Gastroesophageal sphincter (tissue), 4 donors: ENCODE measurements at regions not wholly inside any gene's neighbourhood (a gene's known extent, or its start where the extent isn't known, plus 50 kb on each side); places are given as distances from the start of the nearest gene placed in this dataset.

Experiments used
- ATAC-seq: fragments of 150-250 bp; one replicate; pipeline ENCODE4 v1.9.1; 2016; ENCODE audit warnings: mild to moderate bottlenecking, moderate library complexity
- H3K27ac ChIP-seq, 4 donors: fragments of 200-600 bp; sonication (generic) in 3 of 4; 1 replicate in 3 of 4; 2 replicates in 1 of 4; pipeline ENCODE4 v1.5.1; 2016 to 2019
- H3K27me3 ChIP-seq: fragments of 200-600 bp; sonication (generic); one replicate; pipeline ENCODE4 v1.5.1; 2019
- H3K36me3 ChIP-seq, 2 donors: fragments of 200-600 bp; sonication (generic); one replicate each; pipeline ENCODE4 v1.5.1; 2019; ENCODE audit warnings: control low read depth in 1 of 2
- H3K4me1 ChIP-seq, 3 donors: fragments of 200-600 bp; sonication (generic); 1 replicate in 2 of 3; 2 replicates in 1 of 3; pipeline ENCODE4 v1.5.1; 2016 to 2019; ENCODE audit warnings: control low read depth in 2 of 3
- H3K4me3 ChIP-seq, 2 donors: fragments of 200-600 bp; sonication (generic); one replicate each; pipeline ENCODE4 v1.5.1; 2019; ENCODE audit warnings: mild to moderate bottlenecking in 1 of 2, moderate library complexity in 1 of 2
- H3K9me3 ChIP-seq, 3 donors: fragments of 200-600 bp; sonication (generic); one replicate each; pipeline ENCODE4 v1.5.1; 2017 to 2019; ENCODE audit warnings: control low read depth in 2 of 3
- EP300 ChIP-seq: sonication (generic); formaldehyde crosslinking; IDR thresholded peaks from one replicate; pipeline ENCODE4 v1.6.1; 2017; ENCODE audit warnings: antibody characterized with exemption, mild to moderate bottlenecking
- POLR2A ChIP-seq, 2 donors: fragments of 450-650 bp; IDR thresholded peaks; one replicate each; pipeline ENCODE4 v1.6.1; 2017; ENCODE audit warnings: antibody characterized with exemption in 2 of 2, mild to moderate bottlenecking in 2 of 2, moderate library complexity in 1 of 2
- POLR2AphosphoS5 ChIP-seq: sonication (generic); formaldehyde crosslinking; IDR thresholded peaks from one replicate; pipeline ENCODE4 v1.6.1; 2017; ENCODE audit warnings: antibody characterized with exemption
- WGBS, 2 donors: methylation state at CpG; one replicate each; pipeline ENCODE4 v1.1.5; 2018; ENCODE audit warnings: low coverage in 1 of 2; 5-methylcytosine and 5-hydroxymethylcytosine counted together
- TF ChIP-seq, protein P1 (sequence below), 4 experiments: fragments of 200-600 bp in 2 of 4; fragments of 450-650 bp in 2 of 4; sonication (generic) in 1 of 4; IDR thresholded peaks; one replicate each; pipeline ENCODE4 v1.5.1; 2017 to 2019; ENCODE audit warnings: antibody characterized with exemption in 4 of 4, mild to moderate bottlenecking in 2 of 4, moderate library complexity in 2 of 4

DNA sequence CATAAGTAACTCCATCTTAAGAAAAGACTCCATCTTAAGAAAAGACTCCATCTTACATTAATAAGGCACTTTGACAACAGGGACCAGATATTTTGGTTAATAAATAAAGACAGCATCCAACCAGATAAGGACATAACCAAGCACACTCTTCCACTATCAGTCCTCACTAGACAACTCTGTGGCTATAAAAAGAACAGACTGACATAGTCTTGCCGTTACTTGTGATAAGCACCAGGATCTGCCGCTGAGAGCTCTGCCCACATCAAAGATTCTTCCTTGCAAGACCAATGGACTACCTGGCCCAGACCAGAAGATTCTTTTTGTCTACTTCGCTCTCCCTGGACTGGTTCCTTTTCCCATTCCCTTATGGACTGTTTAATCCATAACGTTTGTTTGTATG, 667.4 kb downstream of the NYAP2 start:
- 44 to 74% methylated on average over 2 to 4 of the region's 4 CpGs for WGBS, 2 donors
- no peak for ATAC-seq

DNA sequence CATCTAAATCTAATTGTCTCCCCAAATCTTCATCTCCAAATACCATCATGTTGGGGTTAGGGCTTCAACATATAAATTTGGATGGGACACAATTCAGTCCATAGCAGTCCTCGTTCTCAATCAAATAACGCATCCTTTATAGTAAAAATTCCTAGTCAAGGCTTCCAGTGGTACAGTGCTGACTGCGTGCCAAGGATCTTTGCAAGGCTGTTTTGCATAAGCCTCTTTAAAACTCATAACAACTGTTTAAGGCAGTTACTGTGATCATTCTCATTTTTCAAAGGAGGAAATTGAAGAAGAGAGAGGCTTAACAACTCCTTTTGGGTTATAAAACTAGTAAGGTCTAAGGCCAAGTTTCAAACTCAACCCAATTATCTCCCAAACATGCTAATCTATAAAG, 666.9 kb downstream of the NYAP2 start:
- H3K9me3 ChIP-seq = no peaks in the 10 kb centered on the region
- H3K4me1 ChIP-seq = peaks cover 0 to 20% (median 5%) of the 10 kb centered on the region in 3 donors
- H3K36me3 ChIP-seq = no peaks in the 10 kb centered on the region
- H3K27ac ChIP-seq = no peak overlapping the region
- H3K27me3 ChIP-seq = no peaks in the 10 kb centered on the region
- no peak for ATAC-seq
- 93 to 96% methylated on average over 3 of the region's 3 CpGs for WGBS, 2 donors
- TF ChIP-seq POLR2AphosphoS5 (no peak), POLR2A (IDR thresholded peaks at IDR 0.05) (no peak), EP300 (no peak)
- TF ChIP-seq, protein P1, sequence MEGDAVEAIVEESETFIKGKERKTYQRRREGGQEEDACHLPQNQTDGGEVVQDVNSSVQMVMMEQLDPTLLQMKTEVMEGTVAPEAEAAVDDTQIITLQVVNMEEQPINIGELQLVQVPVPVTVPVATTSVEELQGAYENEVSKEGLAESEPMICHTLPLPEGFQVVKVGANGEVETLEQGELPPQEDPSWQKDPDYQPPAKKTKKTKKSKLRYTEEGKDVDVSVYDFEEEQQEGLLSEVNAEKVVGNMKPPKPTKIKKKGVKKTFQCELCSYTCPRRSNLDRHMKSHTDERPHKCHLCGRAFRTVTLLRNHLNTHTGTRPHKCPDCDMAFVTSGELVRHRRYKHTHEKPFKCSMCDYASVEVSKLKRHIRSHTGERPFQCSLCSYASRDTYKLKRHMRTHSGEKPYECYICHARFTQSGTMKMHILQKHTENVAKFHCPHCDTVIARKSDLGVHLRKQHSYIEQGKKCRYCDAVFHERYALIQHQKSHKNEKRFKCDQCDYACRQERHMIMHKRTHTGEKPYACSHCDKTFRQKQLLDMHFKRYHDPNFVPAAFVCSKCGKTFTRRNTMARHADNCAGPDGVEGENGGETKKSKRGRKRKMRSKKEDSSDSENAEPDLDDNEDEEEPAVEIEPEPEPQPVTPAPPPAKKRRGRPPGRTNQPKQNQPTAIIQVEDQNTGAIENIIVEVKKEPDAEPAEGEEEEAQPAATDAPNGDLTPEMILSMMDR (IDR thresholded peaks at IDR 0.05) = no peak
- H3K4me3 ChIP-seq = no peak overlapping the region

More for the DNA sequence above, 667.4 kb downstream of the NYAP2 start:
- no peak overlapping the region for H3K4me3 ChIP-seq
- H3K27ac ChIP-seq = no peak overlapping the region
- H3K4me1 ChIP-seq = peaks cover 0 to 20% (median 5%) of the 10 kb centered on the region in 3 donors
- no peak for TF ChIP-seq POLR2A (IDR thresholded peaks at IDR 0.05)
- no peak for TF ChIP-seq POLR2AphosphoS5
- TF ChIP-seq, protein P1 (IDR thresholded peaks at IDR 0.05) = no peak
- no peak for TF ChIP-seq EP300
- no peaks in the 10 kb centered on the region for H3K36me3 ChIP-seq
- no peaks in the 10 kb centered on the region for H3K9me3 ChIP-seq
- H3K27me3 ChIP-seq = no peaks in the 10 kb centered on the region

DNA sequence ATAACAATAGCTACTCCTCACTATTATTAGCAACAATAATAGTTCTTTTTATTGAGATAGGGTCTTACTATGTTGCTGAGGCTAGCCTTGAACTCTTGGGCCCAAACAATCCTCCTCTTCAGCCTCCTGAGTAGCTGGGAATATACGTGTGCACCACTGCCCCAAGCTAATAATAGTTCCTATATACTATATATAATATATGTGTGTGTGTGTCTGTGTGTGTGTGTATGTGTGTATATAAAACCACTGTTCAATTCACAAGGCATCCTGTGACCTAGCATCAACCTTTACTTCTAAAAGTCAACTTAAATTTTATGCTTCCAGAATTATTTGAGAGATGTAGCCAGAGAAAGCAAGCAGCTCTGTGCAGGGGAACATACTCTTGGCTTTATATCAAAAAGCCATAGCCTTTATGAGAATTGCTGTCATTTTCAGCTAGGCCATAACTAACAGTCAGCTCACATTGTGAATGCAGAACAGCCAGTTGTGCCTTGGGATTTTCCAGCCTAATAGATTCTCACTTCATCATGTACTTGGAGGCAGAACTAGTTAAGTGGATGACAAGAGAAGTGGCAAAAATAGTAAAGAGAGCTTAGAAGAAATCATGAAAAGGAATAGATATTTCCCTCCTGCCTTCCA, 665.5 kb downstream of the NYAP2 start:
- no peak overlapping the region for H3K27ac ChIP-seq
- WGBS, 2 donors = 45 to 89% methylated on average over 1 of the region's 1 CpG

DNA sequence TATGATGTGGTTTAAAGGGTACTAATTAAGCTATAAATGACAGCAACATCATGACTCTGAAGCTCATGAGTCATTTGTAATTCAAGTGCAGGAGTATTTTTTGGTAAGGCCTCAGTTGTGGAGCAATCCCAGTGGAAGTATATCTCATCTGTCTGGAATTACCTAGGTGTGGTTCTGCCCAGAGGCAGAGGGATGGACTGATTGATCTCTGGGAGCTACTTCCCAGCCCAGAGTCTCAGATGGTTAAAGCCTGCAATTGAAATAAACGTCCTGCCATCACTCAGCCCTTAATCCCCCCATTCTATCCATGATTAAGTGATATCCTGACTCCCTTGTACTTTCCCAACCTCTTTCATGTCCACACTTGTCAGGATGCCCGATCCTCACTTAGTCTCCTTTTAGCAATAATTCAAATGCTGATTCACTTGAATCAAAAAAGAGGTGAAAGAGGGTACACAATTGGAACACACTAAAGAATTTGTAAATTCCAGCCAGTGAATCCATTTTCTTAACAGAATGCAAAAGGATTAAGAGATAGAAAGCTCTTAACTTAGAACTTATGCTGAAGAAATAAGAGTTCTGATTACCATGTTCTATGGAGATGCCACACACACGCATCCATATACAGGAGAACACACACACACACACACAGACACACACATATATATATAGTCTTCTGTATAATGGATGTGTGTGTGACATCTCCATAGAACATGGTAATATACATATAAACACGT, 664.4 kb downstream of the NYAP2 start:
- TF ChIP-seq POLR2A (IDR thresholded peaks at IDR 0.05) = no peak
- no peak for TF ChIP-seq POLR2AphosphoS5
- no peak for TF ChIP-seq EP300
- TF ChIP-seq, protein P1 (IDR thresholded peaks at IDR 0.05) = no peak
- no peaks in the 10 kb centered on the region for H3K36me3 ChIP-seq
- 61 to 81% methylated on average over 3 to 4 of the region's 4 CpGs for WGBS, 2 donors
- no peak for ATAC-seq
- H3K4me3 ChIP-seq = no peak overlapping the region
- H3K27me3 ChIP-seq = no peaks in the 10 kb centered on the region
- peaks cover 0 to 20% (median 5%) of the 10 kb centered on the region in 3 donors for H3K4me1 ChIP-seq
- no peaks in the 10 kb centered on the region for H3K9me3 ChIP-seq
- H3K27ac ChIP-seq = no peak overlapping the region

More for the DNA sequence above, 665.5 kb downstream of the NYAP2 start:
- H3K4me3 ChIP-seq = no peak overlapping the region
- ATAC-seq = no peak
- H3K27me3 ChIP-seq = no peaks in the 10 kb centered on the region
- H3K9me3 ChIP-seq = no peaks in the 10 kb centered on the region
- H3K4me1 ChIP-seq = peaks cover 0 to 20% (median 5%) of the 10 kb centered on the region in 3 donors
- no peaks in the 10 kb centered on the region for H3K36me3 ChIP-seq
- TF ChIP-seq EP300 = no peak

DNA sequence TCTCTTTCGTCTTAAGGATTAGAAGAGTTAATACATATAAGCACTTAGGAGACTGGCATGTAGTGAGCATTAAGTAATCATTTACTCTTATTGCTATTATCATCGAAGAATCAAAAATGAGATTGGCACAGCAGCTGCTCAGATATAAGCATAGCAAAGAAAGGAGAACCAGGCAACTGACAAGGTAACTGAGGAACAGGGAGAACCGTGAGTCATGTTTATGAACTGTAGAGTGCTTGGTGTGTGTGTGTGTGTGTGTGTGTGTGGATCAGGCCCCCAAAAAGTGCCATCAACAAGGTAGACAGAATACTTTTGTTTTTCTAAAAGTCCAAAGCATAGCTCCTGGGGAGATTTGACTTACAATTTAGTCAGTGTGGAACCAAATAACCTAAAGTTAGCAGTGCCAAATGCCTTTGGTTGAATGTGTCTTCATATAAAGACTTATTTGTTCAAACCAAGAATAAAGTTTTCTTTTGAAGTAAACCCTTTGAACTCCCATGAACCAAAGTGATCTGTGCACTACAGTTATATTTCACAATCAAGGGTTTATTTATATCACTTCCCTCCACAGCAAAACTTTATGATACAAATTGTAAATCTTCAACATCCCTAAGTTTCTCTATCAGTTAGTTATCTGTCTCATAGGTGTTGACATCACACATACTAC, 660.6 kb downstream of the NYAP2 start:
- H3K36me3 ChIP-seq = no peaks in the 10 kb centered on the region
- 60 to 62% methylated on average over 3 of the region's 3 CpGs for WGBS, 2 donors
- no peak for ATAC-seq
- H3K27ac ChIP-seq = no peak overlapping the region
- H3K4me1 ChIP-seq = peaks cover 0 to 7% (median 0%) of the 10 kb centered on the region in 3 donors
- TF ChIP-seq POLR2A (IDR thresholded peaks at IDR 0.05) (no peak), POLR2AphosphoS5 (no peak), EP300 (no peak)
- TF ChIP-seq, protein P1 (IDR thresholded peaks at IDR 0.05) = no peak
- H3K4me3 ChIP-seq = no peak overlapping the region
- no peaks in the 10 kb centered on the region for H3K27me3 ChIP-seq
- no peaks in the 10 kb centered on the region for H3K9me3 ChIP-seq
